SKM-1 treated with dmso at 0.1 percent for 144 hours (cell line): ENCODE measurements at regions not wholly inside any gene's neighbourhood (a gene's known extent, or its start where the extent isn't known, plus 50 kb on each side); places are given as distances from the start of the nearest gene placed in this dataset.
A peak's percentile ranks its signal among the peaks of the same experiment; 100 is the strongest.

ENCODE experiments used
- DNase-seq: peaks from one replicate; lab custom pipeline; 2025; ENCODE audit not compliant: unreplicated experiment; lab: John Stamatoyannopoulos, UW

- no peak for DNase-seq
These were observed 174.0 kb upstream of the ZNF618 start for GRCh38 chr9:113701774-113702755.

- DNase-seq = no peak
These were observed 170.7 kb upstream of the ZNF618 start for GRCh38 chr9:113705306-113705927.

GRCh38 chr9:113705928-113706519 is 170.1 kb upstream of the ZNF618 start:
- DNase-seq = no peak

GRCh38 chr9:113707953-113708695 is 168.0 kb upstream of the ZNF618 start:
- DNase-seq = no peak

- no peak for DNase-seq
These were observed 167.0 kb upstream of the ZNF618 start for GRCh38 chr9:113708821-113709713.

- no peak for DNase-seq
These were observed 166.4 kb upstream of the ZNF618 start for GRCh38 chr9:113709721-113710120.

- no peak for DNase-seq
These were observed 164.9 kb upstream of the ZNF618 start for GRCh38 chr9:113711251-113711650.

GRCh38 chr9:113712053-113712452 is 164.1 kb upstream of the ZNF618 start:
- no peak for DNase-seq

- DNase-seq = no peak
These were observed 161.0 kb upstream of the ZNF618 start for GRCh38 chr9:113715086-113715485.

- DNase-seq = no peak
These were observed 156.2 kb upstream of the ZNF618 start for GRCh38 chr9:113719919-113720318.

- DNase-seq = no peak
These were observed 155.6 kb upstream of the ZNF618 start for GRCh38 chr9:113720495-113720894.

- peak; percentile 8 for DNase-seq
These were observed 154.3 kb upstream of the ZNF618 start for GRCh38 chr9:113721856-113722255.

- no peak for DNase-seq
These were observed 151.9 kb upstream of the ZNF618 start for GRCh38 chr9:113724202-113724601.

- no peak for DNase-seq
These were observed 147.1 kb upstream of the ZNF618 start for GRCh38 chr9:113728989-113729388.

- no peak for DNase-seq
These were observed 141.3 kb upstream of the ZNF618 start for GRCh38 chr9:113734826-113735225.

GRCh38 chr9:113737517-113738271 is 138.4 kb upstream of the ZNF618 start:
- DNase-seq = no peak

- no peak for DNase-seq
These were observed 137.6 kb upstream of the ZNF618 start for GRCh38 chr9:113738496-113738892.

GRCh38 chr9:113738893-113739604 is 137.1 kb upstream of the ZNF618 start:
- DNase-seq = no peak
